ENCODE measurements at regions not wholly inside any gene's neighbourhood (a gene's known extent, or its start where the extent isn't known, plus 50 kb on each side); places are given as distances from the start of the nearest gene placed in this dataset.
"Not testable (repeated sequence)": the region's sequence is repeated elsewhere in the genome, so short reads cannot be mapped to it uniquely, and the experiment has no call there.

DNA sequence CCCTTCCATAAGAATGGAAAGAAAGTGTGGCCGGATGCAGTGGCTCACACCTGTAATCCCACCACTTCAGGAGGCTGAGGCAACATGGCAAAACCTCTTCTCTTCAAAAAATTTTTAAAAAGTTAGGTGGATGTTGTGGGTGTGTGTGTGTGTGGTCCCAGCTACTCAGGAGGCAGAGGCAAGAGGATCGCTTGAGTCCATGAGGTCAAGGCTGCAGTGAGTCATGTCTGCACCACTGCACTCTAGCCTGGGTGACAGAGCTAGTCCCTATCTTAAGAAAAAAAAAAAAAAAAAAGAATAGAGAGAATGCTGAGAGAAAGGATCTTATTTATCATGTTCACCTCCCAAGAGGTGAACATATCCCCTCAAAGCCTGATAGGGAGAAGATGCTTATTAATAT, 492.1 kb upstream of the SMIM31 start:
- no peaks in the 10 kb centered on the region for H3K4me1 ChIP-seq (ENCODE audit: low read length)
- no peaks in the 10 kb centered on the region for H4K20me1 ChIP-seq (ENCODE audit: insufficient read depth, low read length)
- no peak overlapping the region for H3K27ac ChIP-seq (ENCODE audit: low read length)
- no peaks in the 10 kb centered on the region for H3K79me2 ChIP-seq (ENCODE audit: low read length)
- H3K27me3 ChIP-seq (replicated peaks; ENCODE audit: insufficient read depth, low read length) = no peaks in the 10 kb centered on the region
- no peak overlapping the region for H3K4me3 ChIP-seq (ENCODE audit: low read length)
- TF ChIP-seq, protein P1, sequence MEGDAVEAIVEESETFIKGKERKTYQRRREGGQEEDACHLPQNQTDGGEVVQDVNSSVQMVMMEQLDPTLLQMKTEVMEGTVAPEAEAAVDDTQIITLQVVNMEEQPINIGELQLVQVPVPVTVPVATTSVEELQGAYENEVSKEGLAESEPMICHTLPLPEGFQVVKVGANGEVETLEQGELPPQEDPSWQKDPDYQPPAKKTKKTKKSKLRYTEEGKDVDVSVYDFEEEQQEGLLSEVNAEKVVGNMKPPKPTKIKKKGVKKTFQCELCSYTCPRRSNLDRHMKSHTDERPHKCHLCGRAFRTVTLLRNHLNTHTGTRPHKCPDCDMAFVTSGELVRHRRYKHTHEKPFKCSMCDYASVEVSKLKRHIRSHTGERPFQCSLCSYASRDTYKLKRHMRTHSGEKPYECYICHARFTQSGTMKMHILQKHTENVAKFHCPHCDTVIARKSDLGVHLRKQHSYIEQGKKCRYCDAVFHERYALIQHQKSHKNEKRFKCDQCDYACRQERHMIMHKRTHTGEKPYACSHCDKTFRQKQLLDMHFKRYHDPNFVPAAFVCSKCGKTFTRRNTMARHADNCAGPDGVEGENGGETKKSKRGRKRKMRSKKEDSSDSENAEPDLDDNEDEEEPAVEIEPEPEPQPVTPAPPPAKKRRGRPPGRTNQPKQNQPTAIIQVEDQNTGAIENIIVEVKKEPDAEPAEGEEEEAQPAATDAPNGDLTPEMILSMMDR (IDR thresholded peaks at IDR 0.05; ENCODE audit: low read length) = no peak
- TF ChIP-seq EZH2phosphoT487 (IDR thresholded peaks at IDR 0.05; ENCODE audit: low read length) (no peak), EZH2 (optimal IDR thresholded peaks at IDR 0.05; ENCODE audit: low read depth, low read length) (no peak)
- H2AFZ ChIP-seq (ENCODE audit: low read length) = no peak overlapping the region
- DNase-seq = no peak
- no peaks in the 10 kb centered on the region for H3K9me3 ChIP-seq (replicated peaks; ENCODE audit: insufficient read depth, low read length)
- H3K9me2 ChIP-seq (replicated peaks; ENCODE audit: insufficient read depth, low read length) = no peaks in the 10 kb centered on the region
- no peak overlapping the region for H3K9ac ChIP-seq (ENCODE audit: low read length)
- H3K36me3 ChIP-seq (replicated peaks; ENCODE audit: insufficient read depth, low read length) = no peaks in the 10 kb centered on the region
- H3F3A ChIP-seq (ENCODE audit: insufficient read depth, low read length) = no peaks in the 10 kb centered on the region
- H3K4me2 ChIP-seq (ENCODE audit: low read depth, low read length) = no peak overlapping the region

DNA sequence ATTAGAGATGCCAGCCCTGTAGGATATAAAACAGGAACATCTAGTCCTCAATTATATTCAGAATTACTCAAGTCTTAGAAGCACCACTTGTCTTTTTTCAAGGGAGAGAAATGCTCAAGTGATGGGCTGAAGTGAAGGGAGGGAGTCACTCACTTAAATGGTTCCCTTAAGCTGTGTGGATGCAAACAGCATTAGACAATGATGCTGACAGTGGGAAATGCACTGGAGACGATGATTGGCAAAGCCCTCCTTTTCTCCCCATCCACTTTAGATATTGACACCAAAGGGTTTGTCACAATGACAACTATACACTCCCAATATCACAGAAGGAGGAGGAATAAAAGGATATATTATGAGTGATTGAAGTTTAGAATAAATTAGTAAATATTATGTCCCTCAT, 491.4 kb upstream of the SMIM31 start:
- H2AFZ ChIP-seq (ENCODE audit: low read length); DNase-seq; H3K9me2 ChIP-seq (replicated peaks; ENCODE audit: insufficient read depth, low read length); H3K36me3 ChIP-seq (replicated peaks; ENCODE audit: insufficient read depth, low read length); H3K4me2 ChIP-seq (ENCODE audit: low read depth, low read length); H3K79me2 ChIP-seq (ENCODE audit: low read length); H3K9ac ChIP-seq (ENCODE audit: low read length); H3K4me3 ChIP-seq (ENCODE audit: low read length); H3F3A ChIP-seq (ENCODE audit: insufficient read depth, low read length); H3K27ac ChIP-seq (ENCODE audit: low read length); H4K20me1 ChIP-seq (ENCODE audit: insufficient read depth, low read length); H3K4me1 ChIP-seq (ENCODE audit: low read length); H3K27me3 ChIP-seq (replicated peaks; ENCODE audit: insufficient read depth, low read length); H3K9me3 ChIP-seq (replicated peaks; ENCODE audit: insufficient read depth, low read length): not testable (repeated sequence)

DNA sequence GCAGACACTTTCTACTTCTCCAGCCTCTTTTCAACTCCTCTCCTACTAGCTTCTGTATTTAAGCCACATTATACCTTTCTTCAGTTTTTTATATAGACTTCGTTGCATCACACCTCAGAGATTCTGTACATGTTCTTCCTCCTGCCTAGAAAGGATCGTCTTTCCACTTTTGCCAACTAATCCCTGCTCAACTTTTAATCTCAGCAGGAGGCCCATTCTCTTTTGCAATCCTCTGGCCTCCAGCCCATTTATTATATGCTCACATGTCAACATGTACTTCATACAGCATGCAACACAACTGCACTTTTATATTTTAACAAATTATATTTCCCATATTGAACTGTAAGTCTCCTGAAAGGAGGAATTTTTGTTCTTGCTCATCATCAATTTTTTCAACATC, 476.5 kb upstream of the SMIM31 start:
- H3K9me2 ChIP-seq (replicated peaks; ENCODE audit: insufficient read depth, low read length); H3K4me1 ChIP-seq (ENCODE audit: low read length); H3K36me3 ChIP-seq (replicated peaks; ENCODE audit: insufficient read depth, low read length); DNase-seq; H3F3A ChIP-seq (ENCODE audit: insufficient read depth, low read length); H3K9ac ChIP-seq (ENCODE audit: low read length); H3K9me3 ChIP-seq (replicated peaks; ENCODE audit: insufficient read depth, low read length); H3K27ac ChIP-seq (ENCODE audit: low read length); H4K20me1 ChIP-seq (ENCODE audit: insufficient read depth, low read length); H3K27me3 ChIP-seq (replicated peaks; ENCODE audit: insufficient read depth, low read length); H3K4me3 ChIP-seq (ENCODE audit: low read length); H3K4me2 ChIP-seq (ENCODE audit: low read depth, low read length); H3K79me2 ChIP-seq (ENCODE audit: low read length); H2AFZ ChIP-seq (ENCODE audit: low read length): not testable (repeated sequence)

DNA sequence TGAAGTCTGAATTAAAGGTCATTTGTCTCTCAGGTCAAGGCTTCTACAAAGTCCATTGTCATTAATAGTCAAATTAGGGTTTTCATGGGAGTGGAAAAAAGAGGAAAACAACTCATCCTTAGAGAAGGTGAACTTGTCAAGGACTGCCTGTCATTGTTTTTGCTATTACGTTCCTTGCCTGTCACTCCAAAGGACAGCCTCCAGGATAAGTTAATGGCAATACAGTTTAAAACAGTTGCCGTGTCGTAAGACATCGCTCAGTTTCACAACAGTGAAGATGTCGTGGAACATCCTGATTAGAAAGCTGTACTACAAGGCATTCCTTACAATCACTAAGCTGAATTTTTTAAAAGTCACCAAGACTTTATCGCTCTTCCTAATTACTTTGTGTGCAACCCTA, 466.8 kb upstream of the SMIM31 start:
- H3K4me3 ChIP-seq (ENCODE audit: low read length) = no peak overlapping the region
- no peak overlapping the region for H2AFZ ChIP-seq (ENCODE audit: low read length)
- no peak overlapping the region for H3K4me2 ChIP-seq (ENCODE audit: low read depth, low read length)
- H3K4me1 ChIP-seq (ENCODE audit: low read length) = peaks cover 5% of the 10 kb centered on the region; the same call in 1 of the 2 replicates
- no peak overlapping the region for H3K27ac ChIP-seq (ENCODE audit: low read length)
- no peaks in the 10 kb centered on the region for H3K79me2 ChIP-seq (ENCODE audit: low read length)
- H3F3A ChIP-seq (ENCODE audit: insufficient read depth, low read length) = no peaks in the 10 kb centered on the region
- no peak overlapping the region for H3K9ac ChIP-seq (ENCODE audit: low read length)
- H4K20me1 ChIP-seq (ENCODE audit: insufficient read depth, low read length) = no peaks in the 10 kb centered on the region
- no peaks in the 10 kb centered on the region for H3K9me3 ChIP-seq (replicated peaks; ENCODE audit: insufficient read depth, low read length)
- no peaks in the 10 kb centered on the region for H3K27me3 ChIP-seq (replicated peaks; ENCODE audit: insufficient read depth, low read length)
- H3K9me2 ChIP-seq (replicated peaks; ENCODE audit: insufficient read depth, low read length) = no peaks in the 10 kb centered on the region
- H3K36me3 ChIP-seq (replicated peaks; ENCODE audit: insufficient read depth, low read length) = no peaks in the 10 kb centered on the region
- no peak for DNase-seq
- TF ChIP-seq EZH2 (optimal IDR thresholded peaks at IDR 0.05; ENCODE audit: low read depth, low read length) (no peak), EZH2phosphoT487 (IDR thresholded peaks at IDR 0.05; ENCODE audit: low read length) (no peak)
- TF ChIP-seq, protein P1 (IDR thresholded peaks at IDR 0.05; ENCODE audit: low read length) = no peak
